Tibial nerve (tissue), 4 donors: ENCODE measurements at regions not wholly inside any gene's neighbourhood (a gene's known extent, or its start where the extent isn't known, plus 50 kb on each side); places are given as distances from the start of the nearest gene placed in this dataset.

Experiments
- DNase-seq, 2 donors: peaks; one replicate each; pipeline ENCODE4 v3.0.0-alpha.2; 2019; ENCODE audit warnings: low spot score in 2 of 2
- H3K27ac ChIP-seq, 4 donors: fragments of 200-600 bp; sonication (generic) in 3 of 4; one replicate each; pipeline ENCODE4 v1.5.1; 2017 to 2019; ENCODE audit warnings: mild to moderate bottlenecking in 1 of 4
- H3K27me3 ChIP-seq, 2 donors: fragments of 200-600 bp; sonication (generic) in 1 of 2; one replicate each; pipeline versions ENCODE4 v1.5.1 to v1.6.0; 2017 to 2019
- H3K36me3 ChIP-seq, 3 donors: fragments of 200-600 bp; sonication (generic); one replicate each; pipeline ENCODE4 v1.5.1; 2018 to 2019
- H3K4me1 ChIP-seq, 4 donors: fragments of 200-600 bp; sonication (generic) in 3 of 4; one replicate each; pipeline ENCODE4 v1.5.1; 2017 to 2019
- H3K4me3 ChIP-seq, 4 donors: fragments of 200-600 bp; sonication (generic) in 3 of 4; one replicate each; pipeline ENCODE4 v1.5.1; 2017 to 2019; ENCODE audit warnings: mild to moderate bottlenecking in 1 of 4, moderate library complexity in 1 of 4
- H3K9me3 ChIP-seq, 4 donors: fragments of 200-600 bp; sonication (generic) in 3 of 4; one replicate each; pipeline ENCODE4 v1.5.1; 2017 to 2019
- EP300 ChIP-seq, 2 donors: sonication (generic); formaldehyde crosslinking; IDR thresholded peaks; one replicate each; pipeline ENCODE4 v1.6.1; 2017; ENCODE audit warnings: antibody characterized with exemption in 2 of 2, mild to moderate bottlenecking in 1 of 2
- POLR2A ChIP-seq, 2 donors: fragments of 450-650 bp; IDR thresholded peaks; one replicate each; pipeline ENCODE4 v1.6.1; 2017; ENCODE audit warnings: antibody characterized with exemption in 2 of 2, mild to moderate bottlenecking in 2 of 2, moderate library complexity in 2 of 2
- WGBS, 2 donors: methylation state at CpG; one replicate each; pipeline ENCODE4 v1.1.5; 2018; 5-methylcytosine and 5-hydroxymethylcytosine counted together
- TF ChIP-seq, protein P1 (sequence below), 5 experiments: fragments of 200-600 bp in 3 of 5; fragments of 450-650 bp in 2 of 5; sonication (generic) in 3 of 5; IDR thresholded peaks; one replicate each; pipeline ENCODE4 v1.5.1; 2016 to 2019; ENCODE audit warnings: antibody characterized with exemption in 5 of 5, mild to moderate bottlenecking in 3 of 5, moderate library complexity in 2 of 5

DNA sequence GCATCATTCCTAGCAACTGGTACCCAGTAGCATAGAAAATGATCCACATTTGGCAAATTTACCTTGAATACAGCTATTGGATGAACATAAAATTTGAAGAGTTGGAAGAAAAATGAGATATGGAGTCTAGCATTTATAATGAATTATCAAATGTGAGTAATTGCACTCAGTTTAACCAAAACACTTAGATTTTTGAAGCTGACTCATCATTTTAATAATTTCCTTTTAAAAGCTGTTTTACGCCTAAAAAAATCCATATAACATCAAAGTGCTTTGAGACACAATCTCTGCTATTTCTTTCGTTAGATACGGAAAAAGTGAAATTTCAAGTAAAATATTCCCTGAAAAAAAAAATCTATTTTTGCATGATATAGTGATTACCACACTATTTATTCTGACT lies 767.4 kb downstream of the ROBO2 start:
- Histone ChIP-seq H3K27ac (no peak overlapping the region), H3K27me3 (no peaks in the 10 kb centered on the region), H3K9me3 (no peaks in the 10 kb centered on the region), H3K36me3 (no peaks in the 10 kb centered on the region), H3K4me3 (no peak overlapping the region), H3K4me1 (no peaks in the 10 kb centered on the region)
- 91 to 94% methylated on average over 3 of the region's 3 CpGs for WGBS, 2 donors
- DNase-seq: no peak
- TF ChIP-seq, protein P1, sequence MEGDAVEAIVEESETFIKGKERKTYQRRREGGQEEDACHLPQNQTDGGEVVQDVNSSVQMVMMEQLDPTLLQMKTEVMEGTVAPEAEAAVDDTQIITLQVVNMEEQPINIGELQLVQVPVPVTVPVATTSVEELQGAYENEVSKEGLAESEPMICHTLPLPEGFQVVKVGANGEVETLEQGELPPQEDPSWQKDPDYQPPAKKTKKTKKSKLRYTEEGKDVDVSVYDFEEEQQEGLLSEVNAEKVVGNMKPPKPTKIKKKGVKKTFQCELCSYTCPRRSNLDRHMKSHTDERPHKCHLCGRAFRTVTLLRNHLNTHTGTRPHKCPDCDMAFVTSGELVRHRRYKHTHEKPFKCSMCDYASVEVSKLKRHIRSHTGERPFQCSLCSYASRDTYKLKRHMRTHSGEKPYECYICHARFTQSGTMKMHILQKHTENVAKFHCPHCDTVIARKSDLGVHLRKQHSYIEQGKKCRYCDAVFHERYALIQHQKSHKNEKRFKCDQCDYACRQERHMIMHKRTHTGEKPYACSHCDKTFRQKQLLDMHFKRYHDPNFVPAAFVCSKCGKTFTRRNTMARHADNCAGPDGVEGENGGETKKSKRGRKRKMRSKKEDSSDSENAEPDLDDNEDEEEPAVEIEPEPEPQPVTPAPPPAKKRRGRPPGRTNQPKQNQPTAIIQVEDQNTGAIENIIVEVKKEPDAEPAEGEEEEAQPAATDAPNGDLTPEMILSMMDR (IDR thresholded peaks at IDR 0.05): no peak
- TF ChIP-seq EP300 (IDR thresholded peaks at IDR 0.05): no peak
- no peak for TF ChIP-seq POLR2A (IDR thresholded peaks at IDR 0.05)

GRCh38 chr3:77814845-77815244 lies 774.9 kb downstream of the ROBO2 start:
- DNase-seq: no peak
- Histone ChIP-seq H3K4me3 (no peak overlapping the region), H3K27me3 (no peaks in the 10 kb centered on the region), H3K27ac (no peak overlapping the region), H3K4me1 (no peaks in the 10 kb centered on the region), H3K9me3 (no peaks in the 10 kb centered on the region), H3K36me3 (no peaks in the 10 kb centered on the region)
- no peak for TF ChIP-seq POLR2A (IDR thresholded peaks at IDR 0.05)
- TF ChIP-seq EP300 (IDR thresholded peaks at IDR 0.05): no peak
- TF ChIP-seq, protein P1 (IDR thresholded peaks at IDR 0.05): no peak

DNA sequence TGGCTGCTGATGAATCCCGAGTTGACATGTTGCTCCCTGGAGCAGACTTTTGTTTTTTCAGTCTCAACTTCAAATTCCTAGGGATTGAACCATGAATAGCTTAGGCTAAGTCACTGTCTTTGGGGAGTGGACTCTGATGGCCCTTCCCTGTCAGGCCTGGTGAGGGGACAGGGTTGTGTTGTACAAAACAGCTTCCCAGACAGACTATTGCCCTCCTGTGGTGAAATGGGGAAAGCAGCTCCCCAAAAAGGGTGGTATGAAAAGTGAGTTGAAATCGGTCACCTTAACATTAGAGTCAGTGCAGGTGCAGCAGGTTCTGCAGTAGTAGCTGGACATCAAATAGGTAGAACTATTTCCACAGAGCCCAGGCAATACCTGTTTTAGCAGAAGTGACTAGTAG lies 775.6 kb downstream of the ROBO2 start:
- H3K36me3 ChIP-seq: no peaks in the 10 kb centered on the region
- H3K4me3 ChIP-seq: no peak overlapping the region
- H3K9me3 ChIP-seq: no peaks in the 10 kb centered on the region
- no peaks in the 10 kb centered on the region for H3K4me1 ChIP-seq
- H3K27me3 ChIP-seq: no peaks in the 10 kb centered on the region
- H3K27ac ChIP-seq: no peak overlapping the region
- DNase-seq: no peak
- 75 to 93% methylated on average over 2 of the region's 2 CpGs for WGBS, 2 donors
- TF ChIP-seq EP300 (IDR thresholded peaks at IDR 0.05) (no peak), POLR2A (IDR thresholded peaks at IDR 0.05) (no peak)
- TF ChIP-seq, protein P1 (IDR thresholded peaks at IDR 0.05): no peak

- H3K9me3 ChIP-seq: no peaks in the 10 kb centered on the region
- H3K36me3 ChIP-seq: no peaks in the 10 kb centered on the region
- no peak for DNase-seq
- H3K4me1 ChIP-seq: no peaks in the 10 kb centered on the region
- WGBS, 2 donors: 65 to 67% methylated on average over 7 of the region's 7 CpGs
- no peak overlapping the region for H3K4me3 ChIP-seq
- TF ChIP-seq, protein P1 (IDR thresholded peaks at IDR 0.05): no peak
- TF ChIP-seq POLR2A (IDR thresholded peaks at IDR 0.05) (no peak), EP300 (IDR thresholded peaks at IDR 0.05) (no peak)
- H3K27me3 ChIP-seq: no peaks in the 10 kb centered on the region
- no peak overlapping the region for H3K27ac ChIP-seq
Measured at GRCh38 chr3:77816366-77816765, 776.5 kb downstream of the ROBO2 start.

DNA sequence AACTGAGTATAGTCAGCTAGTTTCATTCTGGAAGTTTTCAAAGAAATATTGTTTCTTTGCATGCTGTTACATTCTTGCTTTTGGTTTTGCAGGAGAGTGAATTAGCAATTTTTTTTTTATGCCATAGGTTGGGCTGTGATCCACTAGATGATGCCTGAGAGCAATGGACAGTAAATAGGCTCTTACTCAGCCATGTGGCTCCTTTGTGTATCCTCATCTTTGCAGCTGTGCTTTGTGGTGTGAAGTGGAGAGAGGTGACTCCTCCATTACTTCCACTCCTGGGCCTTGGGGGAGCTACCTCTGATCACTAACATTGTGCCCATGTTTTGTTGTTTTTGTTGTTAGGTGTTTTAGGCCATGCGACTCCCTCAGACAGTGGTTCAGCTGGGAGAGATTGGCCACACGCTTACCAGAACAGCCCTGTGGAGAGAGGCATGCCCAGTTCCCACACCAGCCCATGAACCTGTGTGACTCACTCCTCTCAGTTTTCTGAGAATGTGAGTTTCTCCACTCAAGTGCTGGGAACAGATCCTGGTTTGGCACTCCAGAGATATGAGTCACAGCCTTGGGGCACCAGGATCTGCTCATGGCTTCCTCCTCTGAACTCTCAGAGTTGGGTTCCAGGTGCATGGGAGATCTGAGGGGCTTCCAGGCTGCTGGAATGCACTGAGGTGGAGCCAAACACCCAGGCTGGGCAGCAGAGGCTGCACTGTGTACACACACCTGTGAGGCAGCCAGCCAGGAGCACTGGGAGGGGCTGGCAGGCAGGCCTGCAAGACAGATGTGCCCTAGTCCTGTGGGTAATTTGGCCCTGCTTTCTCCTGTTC lies 785.3 kb downstream of the ROBO2 start:
- DNase-seq: no peak
- 88 to 95% methylated on average over 2 of the region's 2 CpGs for WGBS, 2 donors
- H3K27ac ChIP-seq: no peak overlapping the region
- H3K27me3 ChIP-seq: no peaks in the 10 kb centered on the region
- H3K36me3 ChIP-seq: no peaks in the 10 kb centered on the region
- H3K4me1 ChIP-seq: no peaks in the 10 kb centered on the region
- no peak overlapping the region for H3K4me3 ChIP-seq
- TF ChIP-seq, protein P1 (IDR thresholded peaks at IDR 0.05): no peak
- TF ChIP-seq EP300 (IDR thresholded peaks at IDR 0.05): no peak
- no peak for TF ChIP-seq POLR2A (IDR thresholded peaks at IDR 0.05)
- H3K9me3 ChIP-seq: peaks cover 0 to 21% (median 0%) of the 10 kb centered on the region in 4 donors
